H1 (cell line): ENCODE measurements at regions not wholly inside any gene's neighbourhood (a gene's known extent, or its start where the extent isn't known, plus 50 kb on each side); places are given as distances from the start of the nearest gene placed in this dataset.
A peak's percentile ranks its signal among the peaks of the same experiment; 100 is the strongest.

ENCODE experiments used
- CTCF ChIA-PET: fragments of 300-600 bp; sonication (Branson Sonifier 250); formaldehyde crosslinking; loops from one replicate; lab custom pipeline; 2021; ENCODE audit not compliant: partially characterized antibody; lab: Charles Lee
- POLR2A ChIA-PET: fragments of 300-600 bp; sonication (Branson Sonifier 250); formaldehyde crosslinking; loops from one replicate; lab custom pipeline; 2021; ENCODE audit warnings: inconsistent platforms; ENCODE audit not compliant: partially characterized antibody; lab: Charles Lee
- DNase-seq, 2 experiments: peaks; one replicate each; pipeline versions ENCODE4 v3.0.0 to v3.0.0-alpha.2; 2010 to 2022; ENCODE audit warnings: low spot score in 2 of 2, low read depth in 1 of 2, mixed read lengths in 1 of 2
- FAIRE-seq: peaks from 2 replicates; lab custom pipeline; 2011; peaks lifted over from hg19 to GRCh38; lab: Jason Lieb, UNC
- H2AFZ ChIP-seq: 2 replicates; pipeline ENCODE4 v1.8.1; 2012; ENCODE audit warnings: low read length, inconsistent platforms
- H2AK5ac ChIP-seq: 2 replicates; pipeline ENCODE4 v1.6.1; 2013; ENCODE audit warnings: low read depth, low read length
- H2BK120ac ChIP-seq: replicated peaks from 2 replicates; pipeline ENCODE3; 2013; ENCODE audit warnings: low read depth, low read length, inconsistent platforms
- H2BK12ac ChIP-seq: 2 replicates; pipeline ENCODE4 v1.6.1; 2013; ENCODE audit warnings: low read depth, low read length
- H2BK15ac ChIP-seq: 2 replicates; pipeline ENCODE4 v1.6.1; 2013; ENCODE audit warnings: low read length
- H2BK20ac ChIP-seq: 2 replicates; pipeline ENCODE4 v1.6.1; 2013; ENCODE audit warnings: low read length
- H2BK5ac ChIP-seq: 2 replicates; pipeline ENCODE4 v1.6.1; 2013; ENCODE audit warnings: low read depth, low read length
- H3K14ac ChIP-seq: 2 replicates; pipeline ENCODE4 v1.6.1; 2013; ENCODE audit warnings: inconsistent platforms; ENCODE audit not compliant: insufficient read length
- H3K18ac ChIP-seq: 2 replicates; pipeline ENCODE4 v1.6.1; 2013; ENCODE audit warnings: low read length; ENCODE audit errors: extremely low read depth
- H3K23ac ChIP-seq: 2 replicates; pipeline ENCODE4 v1.6.1; 2013; ENCODE audit warnings: inconsistent platforms; ENCODE audit not compliant: insufficient read length
- H3K23me2 ChIP-seq: 2 replicates; pipeline ENCODE4 v1.6.1; 2013; ENCODE audit warnings: low read depth, low read length
- H3K27ac ChIP-seq: 2 replicates; pipeline ENCODE4 v1.6.1; 2011; ENCODE audit warnings: low read depth, low read length, inconsistent platforms
- H3K27me3 ChIP-seq, 4 experiments: replicated peaks in 1 of 4; 1 replicate in 1 of 4; 2 replicates in 3 of 4; pipeline versions ENCODE4 v1.6.1 to v1.8.1; 2011 to 2013; ENCODE audit warnings: low read length in 3 of 4, mild to moderate bottlenecking in 3 of 4, inconsistent platforms in 2 of 4, mixed read lengths in 2 of 4, moderate library complexity in 1 of 4; ENCODE audit not compliant: control insufficient read depth in 3 of 4, insufficient read depth in 3 of 4; ENCODE audit errors: extremely low read depth in 1 of 4
- H3K36me3 ChIP-seq, 4 experiments: 2 replicates each; pipeline versions ENCODE4 v1.6.1 to v1.8.1; 2011 to 2013; ENCODE audit warnings: mild to moderate bottlenecking in 4 of 4, low read length in 3 of 4, moderate library complexity in 2 of 4, control low read depth in 1 of 4, inconsistent platforms in 1 of 4; ENCODE audit not compliant: insufficient read depth in 4 of 4, control insufficient read depth in 2 of 4
- H3K4ac ChIP-seq: replicated peaks from 2 replicates; pipeline ENCODE3; 2013; ENCODE audit warnings: low read length, low read depth, mixed read lengths, inconsistent platforms; ENCODE audit not compliant: insufficient read length
- H3K4me1 ChIP-seq, 4 experiments: replicated peaks in 1 of 4; 1 replicate in 1 of 4; 2 replicates in 3 of 4; pipeline versions ENCODE4 v1.6.1 to v1.8.1; 2011 to 2013; ENCODE audit warnings: low read length in 3 of 4, inconsistent platforms in 2 of 4, mixed read lengths in 1 of 4; ENCODE audit not compliant: insufficient read depth in 4 of 4, control insufficient read depth in 3 of 4
- H3K4me2 ChIP-seq, 2 experiments: 2 replicates each; pipeline versions ENCODE4 v1.6.1 to v1.8.1; 2011 to 2013; ENCODE audit warnings: low read depth in 2 of 2, low read length in 2 of 2, control low read depth in 1 of 2, inconsistent platforms in 1 of 2, mild to moderate bottlenecking in 1 of 2; ENCODE audit not compliant: insufficient read depth in 1 of 2
- H3K4me3 ChIP-seq, 4 experiments: fragments of 200-600, 300-600 bp in 1 of 4; sonication (generic), shearing (Covaris generic), sonication (Bioruptor Twin) in 1 of 4; 2 replicates each; pipeline versions ENCODE4 v1.5.1 to v1.8.1; 2011 to 2016; ENCODE audit warnings: low read length in 4 of 4, low read depth in 3 of 4, control low read depth in 2 of 4, inconsistent platforms in 2 of 4, mild to moderate bottlenecking in 2 of 4, mixed read lengths in 1 of 4, moderate library complexity in 1 of 4; ENCODE audit not compliant: insufficient read depth in 2 of 4; ENCODE audit errors: extremely low read depth in 1 of 4
- H3K56ac ChIP-seq: replicated peaks from 2 replicates; pipeline ENCODE3; 2013; ENCODE audit warnings: low read depth, mild to moderate bottlenecking, mixed read lengths, low read length, inconsistent platforms; ENCODE audit not compliant: insufficient read length
- H3K79me1 ChIP-seq: 2 replicates; pipeline ENCODE4 v1.6.1; 2013; ENCODE audit warnings: low read depth, low read length, control low read depth
- H3K79me2 ChIP-seq, 2 experiments: 2 replicates each; pipeline versions ENCODE4 v1.6.1 to v1.8.1; 2012 to 2013; ENCODE audit warnings: low read length in 2 of 2, mild to moderate bottlenecking in 2 of 2, inconsistent platforms in 1 of 2; ENCODE audit not compliant: insufficient read depth in 2 of 2, control insufficient read depth in 1 of 2
- H3K9ac ChIP-seq, 4 experiments: replicated peaks in 1 of 4; 1 replicate in 1 of 4; 2 replicates in 3 of 4; pipeline versions ENCODE4 v1.6.1 to v1.8.1; 2011 to 2013; ENCODE audit warnings: low read depth in 3 of 4, low read length in 3 of 4, control low read depth in 2 of 4, mild to moderate bottlenecking in 2 of 4, moderate library complexity in 2 of 4, inconsistent platforms in 1 of 4; ENCODE audit errors: extremely low read depth in 1 of 4
- H3K9me3 ChIP-seq, 2 experiments: 2 replicates each; pipeline versions ENCODE4 v1.6.1 to v1.8.1; 2012 to 2013; ENCODE audit warnings: mild to moderate bottlenecking in 2 of 2, moderate library complexity in 2 of 2, control low read depth in 1 of 2, inconsistent platforms in 1 of 2, low read depth in 1 of 2, low read length in 1 of 2, mixed read lengths in 1 of 2; ENCODE audit not compliant: insufficient read depth in 2 of 2
- H4K20me1 ChIP-seq, 2 experiments: replicated peaks in 1 of 2; 2 replicates each; pipeline versions ENCODE3 to v1.8.1; 2011 to 2013; ENCODE audit warnings: inconsistent platforms in 2 of 2, low read length in 2 of 2, mild to moderate bottlenecking in 1 of 2; ENCODE audit not compliant: insufficient read depth in 2 of 2, control insufficient read depth in 1 of 2
- H4K5ac ChIP-seq: 2 replicates; pipeline ENCODE4 v1.6.1; 2013; ENCODE audit warnings: low read length, low read depth, mixed read lengths, inconsistent platforms; ENCODE audit not compliant: insufficient read length
- H4K8ac ChIP-seq: 2 replicates; pipeline ENCODE4 v1.8.0; 2013; ENCODE audit warnings: mild to moderate bottlenecking, moderate library complexity, low read length, inconsistent platforms; ENCODE audit not compliant: insufficient read depth; ENCODE audit errors: extremely low read depth
- H4K91ac ChIP-seq: replicated peaks from 2 replicates; pipeline ENCODE3; 2013; ENCODE audit warnings: low read length, mixed read lengths, inconsistent platforms; ENCODE audit not compliant: insufficient read length
- BACH1 ChIP-seq: IDR thresholded peaks from 2 replicates; pipeline ENCODE4 v1.6.1; 2012; ENCODE audit warnings: low read length, improper control_type of control experiment
- CHD2 ChIP-seq: IDR thresholded peaks from 2 replicates; pipeline ENCODE4 v1.6.1; 2012; ENCODE audit warnings: low read length, improper control_type of control experiment
- CTBP2 ChIP-seq: IDR thresholded peaks from 2 replicates; pipeline ENCODE4 v1.7.0; 2011; ENCODE audit warnings: borderline replicate concordance, mild to moderate bottlenecking, moderate library complexity, mixed read lengths, low read length; ENCODE audit not compliant: insufficient read depth, insufficient read length
- EP300 ChIP-seq, 2 experiments: IDR thresholded peaks; 1 replicate in 1 of 2; 2 replicates in 1 of 2; pipeline ENCODE4 v1.6.1; 2011 to 2012; ENCODE audit warnings: low read depth in 2 of 2, low read length in 2 of 2, mild to moderate bottlenecking in 2 of 2, borderline replicate concordance in 1 of 2, inconsistent platforms in 1 of 2, moderate library complexity in 1 of 2
- GTF2F1 ChIP-seq: IDR thresholded peaks from 2 replicates; pipeline ENCODE4 v1.6.1; 2012; ENCODE audit warnings: low read depth, low read length, improper control_type of control experiment, borderline replicate concordance
- NRF1 ChIP-seq: IDR thresholded peaks from 2 replicates; pipeline ENCODE4 v1.6.1; 2011; ENCODE audit warnings: mild to moderate bottlenecking, low read depth, low read length, improper control_type of control experiment
- RAD21 ChIP-seq, 2 experiments: IDR thresholded peaks in 1 of 2; conservative IDR thresholded peaks in 1 of 2; 2 replicates each; pipeline ENCODE4 v1.6.1; 2011; ENCODE audit warnings: low read depth in 2 of 2, low read length in 2 of 2, improper control_type of control experiment in 1 of 2, inconsistent platforms in 1 of 2, mild to moderate bottlenecking in 1 of 2, moderate library complexity in 1 of 2
- SIRT6 ChIP-seq: IDR thresholded peaks from one replicate; pipeline ENCODE4 v1.7.1; 2012; ENCODE audit warnings: low read length, inconsistent platforms
- SIX5 ChIP-seq: IDR thresholded peaks from 2 replicates; pipeline ENCODE4 v1.6.1; 2011; ENCODE audit warnings: mild to moderate bottlenecking, low read depth, low read length
- TAF1 ChIP-seq: IDR thresholded peaks from 2 replicates; pipeline ENCODE4 v1.6.1; 2011; ENCODE audit warnings: mild to moderate bottlenecking, low read depth, low read length
- WGBS, 2 experiments: shearing (Covaris generic) in 1 of 2; methylation state at CpG; one replicate each; pipeline versions ENCODE4 v1.1.6 to v1.1.7; 2013 to 2015; ENCODE audit warnings: low lambda C conversion rate in 2 of 2, mixed read lengths in 2 of 2, inconsistent platforms in 1 of 2, low coverage in 1 of 2, missing lambda C conversion rate in 1 of 2; ENCODE audit not compliant: insufficient replicate concordance in 2 of 2, insufficient coverage in 1 of 2, insufficient read length in 1 of 2; ENCODE audit errors: extremely low coverage in 1 of 2, missing lambda C conversion rate in 1 of 2; 5-methylcytosine and 5-hydroxymethylcytosine counted together
- TF ChIP-seq, protein P1 (sequence below), 3 experiments: IDR thresholded peaks; 1 replicate in 2 of 3; 2 replicates in 1 of 3; pipeline versions ENCODE4 v1.5.1 to v1.6.1; 2011; ENCODE audit warnings: low read length in 3 of 3, mild to moderate bottlenecking in 3 of 3, inconsistent platforms in 2 of 3, low read depth in 1 of 3, moderate library complexity in 1 of 3; ENCODE audit not compliant: insufficient read depth in 1 of 3; ENCODE audit errors: control extremely low read depth in 1 of 3

DNA sequence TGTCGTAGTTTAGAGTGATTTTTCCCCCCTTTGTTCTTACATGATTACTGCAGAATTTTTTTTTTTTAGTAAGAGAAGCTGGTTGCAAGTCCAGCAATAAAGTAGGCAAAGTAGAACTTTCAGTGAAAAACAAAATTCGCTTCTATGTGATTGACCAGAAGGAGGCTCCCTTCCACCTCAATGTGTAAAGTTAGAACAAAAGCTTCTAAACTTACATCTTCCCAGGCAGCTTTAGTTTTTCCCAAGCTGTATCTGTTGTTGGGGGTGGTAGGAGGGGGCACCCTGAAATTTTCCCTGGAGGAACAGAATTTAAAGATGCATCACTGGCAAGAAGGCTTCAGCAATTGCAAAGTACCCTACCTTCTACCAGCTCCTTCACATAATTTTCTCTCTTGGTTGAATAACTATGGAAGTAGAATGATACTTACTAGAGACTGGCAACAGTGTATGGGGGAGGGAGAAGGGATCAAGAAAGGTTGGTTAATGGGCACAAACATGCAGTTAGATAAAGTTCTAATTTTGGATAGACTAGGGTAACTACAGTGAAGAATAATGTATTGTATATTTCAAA lies 87.3 kb upstream of the E2F7 start:
- Histone ChIP-seq H4K91ac (no peak overlapping the region), H4K20me1 (no peaks in the 10 kb centered on the region), H3K23ac (no peak overlapping the region), H3K4me1 (no peaks in the 10 kb centered on the region), H3K56ac (no peak overlapping the region), H2BK20ac (no peak overlapping the region), H2AK5ac (no peak overlapping the region), H3K14ac (no peak overlapping the region), H3K9me3 (no peaks in the 10 kb centered on the region; a peak in 2 of 4 replicates), H3K9ac (no peak overlapping the region), H3K23me2 (no peaks in the 10 kb centered on the region), H4K8ac (no peak overlapping the region), H2BK5ac (no peak overlapping the region), H2AFZ (no peak overlapping the region), H3K4ac (no peak overlapping the region), H3K4me3 (no peak overlapping the region), H3K79me2 (no peaks in the 10 kb centered on the region), H3K18ac (no peak overlapping the region), H2BK15ac (no peak overlapping the region), H2BK120ac (no peak overlapping the region), H3K27me3 (peaks cover 0 to 2% (median 0%) of the 10 kb centered on the region in 4 experiments; a peak in 1 of 7 replicates), H4K5ac (no peak overlapping the region), H2BK12ac (no peak overlapping the region), H3K36me3 (no peaks in the 10 kb centered on the region), H3K79me1 (no peaks in the 10 kb centered on the region), H3K4me2 (no peak overlapping the region), H3K27ac (no peak overlapping the region)
- ChIA-PET CTCF (interaction anchor here (0.6 to 3.4 kb wide), 26 partner anchors 9 to 572 kb away, joined by 3 to 23 read pairs (median 4); no protein-coding TSS in a partner anchor), POLR2A (no interaction called here)
- 15% methylated on average over 2 of the region's 2 CpGs; no CpG with 5 or more reads in 1 of the 2 experiments for WGBS, 2 experiments
- DNase-seq, result no peak
- FAIRE-seq, result peak; percentile 81
- TF ChIP-seq BACH1 (no peak), RAD21 (IDR thresholded peaks at IDR 0.05 in 1 of 2, conservative IDR thresholded peaks at IDR 0.05 in 1 of 2; ENCODE audit: low read depth in 2 of 2, low read length in 2 of 2) (peak; percentile 79 to 86), EP300 (IDR thresholded peaks at IDR 0.05; ENCODE audit: borderline replicate concordance in 1 of 2, low read depth in 2 of 2, low read length in 2 of 2) (no peak), GTF2F1 (no peak), CTBP2 (no peak), CHD2 (no peak), SIRT6 (no peak), SIX5 (no peak), NRF1 (no peak), TAF1 (no peak)
- TF ChIP-seq, protein P1, sequence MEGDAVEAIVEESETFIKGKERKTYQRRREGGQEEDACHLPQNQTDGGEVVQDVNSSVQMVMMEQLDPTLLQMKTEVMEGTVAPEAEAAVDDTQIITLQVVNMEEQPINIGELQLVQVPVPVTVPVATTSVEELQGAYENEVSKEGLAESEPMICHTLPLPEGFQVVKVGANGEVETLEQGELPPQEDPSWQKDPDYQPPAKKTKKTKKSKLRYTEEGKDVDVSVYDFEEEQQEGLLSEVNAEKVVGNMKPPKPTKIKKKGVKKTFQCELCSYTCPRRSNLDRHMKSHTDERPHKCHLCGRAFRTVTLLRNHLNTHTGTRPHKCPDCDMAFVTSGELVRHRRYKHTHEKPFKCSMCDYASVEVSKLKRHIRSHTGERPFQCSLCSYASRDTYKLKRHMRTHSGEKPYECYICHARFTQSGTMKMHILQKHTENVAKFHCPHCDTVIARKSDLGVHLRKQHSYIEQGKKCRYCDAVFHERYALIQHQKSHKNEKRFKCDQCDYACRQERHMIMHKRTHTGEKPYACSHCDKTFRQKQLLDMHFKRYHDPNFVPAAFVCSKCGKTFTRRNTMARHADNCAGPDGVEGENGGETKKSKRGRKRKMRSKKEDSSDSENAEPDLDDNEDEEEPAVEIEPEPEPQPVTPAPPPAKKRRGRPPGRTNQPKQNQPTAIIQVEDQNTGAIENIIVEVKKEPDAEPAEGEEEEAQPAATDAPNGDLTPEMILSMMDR (IDR thresholded peaks at IDR 0.05; ENCODE audit: control extremely low read depth in 1 of 3, insufficient read depth in 1 of 3, low read depth in 1 of 3, low read length in 3 of 3), result peak in 2 of 3 experiments; percentile 52 to 53; a peak in 3 of 4 replicates
